Activated naive CD8-positive, alpha-beta T cell treated with anti-CD3 and anti-CD28 coated beads for 36 hours (primary cell): ENCODE measurements at regions not wholly inside any gene's neighbourhood (a gene's known extent, or its start where the extent isn't known, plus 50 kb on each side); places are given as distances from the start of the nearest gene placed in this dataset.

Experiments
- DNase-seq: peaks from one replicate; pipeline ENCODE4 v3.0.0; 2021
- H3K27ac Mint-ChIP-seq: one replicate; pipeline ENCODE4 v1.8.0; 2022; ENCODE audit warnings: mild to moderate bottlenecking, moderate library complexity, mixed read lengths
- H3K27me3 Mint-ChIP-seq: one replicate; pipeline ENCODE4 v1.8.0; 2022; ENCODE audit warnings: mild to moderate bottlenecking, mixed read lengths
- H3K36me3 Mint-ChIP-seq: one replicate; pipeline ENCODE4 v1.8.0; 2021; ENCODE audit warnings: mild to moderate bottlenecking, mixed read lengths
- H3K4me1 Mint-ChIP-seq: one replicate; pipeline ENCODE4 v1.8.0; 2021; ENCODE audit warnings: mixed read lengths
- H3K4me3 Mint-ChIP-seq: one replicate; pipeline ENCODE4 v1.8.0; 2022; ENCODE audit warnings: mild to moderate bottlenecking, moderate library complexity, mixed read lengths
- H3K9me3 Mint-ChIP-seq: one replicate; pipeline ENCODE4 v1.8.0; 2022; ENCODE audit warnings: mixed read lengths

DNA sequence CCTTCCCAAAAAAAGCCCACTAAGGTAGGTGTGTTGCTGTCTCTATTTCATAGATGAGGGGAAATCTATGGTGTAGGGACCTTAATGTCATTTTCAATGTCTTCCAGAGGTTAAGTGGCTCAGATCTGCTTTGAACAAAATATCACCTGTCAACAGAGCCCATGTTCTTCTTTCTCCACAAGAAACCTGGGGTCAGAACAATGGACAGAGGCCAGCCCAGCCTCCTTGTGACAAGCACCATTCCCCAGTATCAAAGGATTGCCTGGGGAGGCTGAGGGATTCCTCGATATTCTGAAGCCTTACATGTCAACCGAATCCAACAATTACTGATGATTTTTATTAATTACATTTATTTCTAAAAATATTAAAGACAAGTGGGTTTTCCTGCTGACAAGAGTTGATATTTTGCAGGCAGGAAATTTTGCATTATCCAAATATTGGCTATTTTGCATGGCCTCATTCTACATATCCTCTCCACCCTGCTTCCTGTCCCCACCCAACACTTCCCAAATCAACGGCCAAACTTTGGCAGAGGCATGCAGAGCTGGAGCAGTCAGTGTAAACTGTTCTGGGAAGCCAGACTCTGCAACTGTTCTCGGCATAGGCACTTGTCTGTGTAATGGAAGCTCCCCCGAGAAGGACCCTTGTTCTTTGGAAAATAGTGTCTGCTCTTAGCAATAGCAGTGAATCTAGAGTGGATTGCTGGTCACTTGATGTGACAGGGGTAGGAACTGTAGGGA is 281.5 kb downstream of the HS3ST3A1 start:
- H3K4me3 Mint-ChIP-seq = no peak overlapping the region
- H3K27me3 Mint-ChIP-seq = peaks cover 13% of the 10 kb centered on the region
- H3K9me3 Mint-ChIP-seq = no peaks in the 10 kb centered on the region
- no peak overlapping the region for H3K27ac Mint-ChIP-seq
- no peaks in the 10 kb centered on the region for H3K36me3 Mint-ChIP-seq
- no peak for DNase-seq
- H3K4me1 Mint-ChIP-seq = no peaks in the 10 kb centered on the region

DNA sequence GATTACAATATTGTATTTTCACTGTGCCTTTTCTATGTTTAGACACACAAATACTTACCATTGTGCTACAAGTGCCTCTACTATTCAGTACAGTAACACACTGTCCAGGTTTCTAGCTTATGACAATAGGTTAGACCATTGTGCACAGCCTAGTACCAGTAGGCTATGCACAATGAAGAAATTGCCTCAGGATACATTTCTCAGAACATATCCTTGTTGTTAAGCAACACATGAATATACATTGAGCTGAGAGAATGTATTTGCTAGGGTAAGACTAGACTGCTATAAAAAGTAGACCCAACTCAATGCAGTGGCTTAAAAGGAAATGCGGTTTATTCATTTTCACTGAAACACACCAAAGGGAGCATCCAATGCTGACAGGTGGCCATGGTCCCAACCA is 285.1 kb downstream of the HS3ST3A1 start:
- H3K4me1 Mint-ChIP-seq = no peaks in the 10 kb centered on the region
- no peak overlapping the region for H3K27ac Mint-ChIP-seq
- H3K9me3 Mint-ChIP-seq = no peaks in the 10 kb centered on the region
- H3K27me3 Mint-ChIP-seq = peaks cover 7% of the 10 kb centered on the region
- no peak for DNase-seq
- no peak overlapping the region for H3K4me3 Mint-ChIP-seq
- H3K36me3 Mint-ChIP-seq = no peaks in the 10 kb centered on the region

DNA sequence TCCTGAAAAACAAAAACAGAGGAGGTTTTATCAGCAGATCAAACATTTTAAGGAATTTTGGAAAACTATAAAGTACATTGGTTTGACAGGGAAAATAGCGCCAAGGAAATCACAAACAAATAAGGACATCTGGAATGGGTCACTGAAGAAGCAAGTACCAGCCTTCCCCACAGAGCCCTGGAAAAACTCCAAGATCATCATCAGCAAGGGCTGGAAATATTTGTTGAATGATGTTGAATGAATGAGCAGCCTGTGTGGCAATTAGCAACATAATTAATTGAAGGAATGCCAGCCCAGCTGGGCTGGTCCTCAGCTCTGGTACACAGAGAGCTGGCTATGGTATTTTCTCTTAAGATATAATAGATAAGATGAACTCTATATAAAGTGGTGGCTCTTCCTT is 290.4 kb downstream of the HS3ST3A1 start:
- Mint-ChIP-seq H3K36me3 (no peaks in the 10 kb centered on the region), H3K9me3 (peaks cover 4% of the 10 kb centered on the region), H3K4me1 (no peaks in the 10 kb centered on the region), H3K27ac (no peak overlapping the region), H3K27me3 (peaks cover 4% of the 10 kb centered on the region), H3K4me3 (no peak overlapping the region)
- DNase-seq = no peak

DNA sequence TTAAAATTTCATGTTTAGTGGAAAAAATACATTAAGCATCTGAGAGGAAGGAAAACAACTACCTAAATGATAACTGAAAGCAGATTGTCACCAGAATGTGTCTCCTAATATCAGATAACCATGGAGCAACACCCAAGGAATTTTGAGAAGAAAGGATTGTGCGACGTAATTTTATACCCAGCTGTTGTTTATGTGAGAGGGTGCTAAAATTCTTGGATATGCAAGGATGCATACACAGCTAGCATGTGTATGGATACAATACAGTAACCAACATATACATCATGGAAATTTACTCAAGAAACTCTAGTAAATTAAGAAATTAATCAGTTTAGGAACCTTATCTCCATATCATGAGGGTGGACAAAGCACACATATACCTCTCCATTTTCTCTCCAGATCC is 290.9 kb downstream of the HS3ST3A1 start:
- Mint-ChIP-seq H3K4me1 (no peaks in the 10 kb centered on the region), H3K36me3 (no peaks in the 10 kb centered on the region), H3K27me3 (peaks cover 4% of the 10 kb centered on the region), H3K27ac (no peak overlapping the region), H3K9me3 (peaks cover 4% of the 10 kb centered on the region), H3K4me3 (no peak overlapping the region)
- DNase-seq = no peak

DNA sequence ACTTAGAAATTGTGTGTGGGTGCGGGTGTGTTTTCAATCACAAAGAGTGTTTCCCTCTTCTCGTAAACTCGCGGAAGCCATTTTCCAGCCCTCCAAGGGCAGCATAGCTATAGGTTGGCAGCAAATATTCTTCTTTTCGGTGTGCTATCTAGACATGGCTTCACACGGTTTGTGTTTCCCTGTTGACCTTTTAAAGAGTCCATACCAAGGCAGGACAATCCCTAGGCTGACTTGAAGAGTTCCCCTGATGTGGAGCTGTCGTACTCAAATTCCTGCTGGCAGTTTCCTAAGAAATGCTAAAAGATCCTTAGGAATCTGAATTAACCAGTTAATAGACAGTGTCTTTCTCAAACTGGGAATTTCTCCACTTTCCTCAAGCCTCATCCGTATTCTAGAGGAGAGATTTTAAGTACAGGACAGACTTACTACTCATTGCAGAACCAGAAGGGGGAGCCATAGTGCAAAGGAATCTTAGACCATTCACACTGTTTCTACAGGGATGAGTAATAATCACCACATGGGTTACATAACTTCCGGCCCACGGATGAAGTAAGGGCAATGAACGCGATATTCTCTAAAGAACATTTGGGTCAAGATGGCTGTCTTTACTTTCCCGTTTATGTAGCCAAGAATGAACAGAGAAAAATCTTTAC is 288.6 kb upstream of the ELAC2 start:
- H3K4me3 Mint-ChIP-seq = no peak overlapping the region
- H3K4me1 Mint-ChIP-seq = no peaks in the 10 kb centered on the region
- H3K9me3 Mint-ChIP-seq = peaks cover 4% of the 10 kb centered on the region
- no peak overlapping the region for H3K27ac Mint-ChIP-seq
- DNase-seq = peak; percentile 3
- no peaks in the 10 kb centered on the region for H3K36me3 Mint-ChIP-seq
- no peaks in the 10 kb centered on the region for H3K27me3 Mint-ChIP-seq

DNA sequence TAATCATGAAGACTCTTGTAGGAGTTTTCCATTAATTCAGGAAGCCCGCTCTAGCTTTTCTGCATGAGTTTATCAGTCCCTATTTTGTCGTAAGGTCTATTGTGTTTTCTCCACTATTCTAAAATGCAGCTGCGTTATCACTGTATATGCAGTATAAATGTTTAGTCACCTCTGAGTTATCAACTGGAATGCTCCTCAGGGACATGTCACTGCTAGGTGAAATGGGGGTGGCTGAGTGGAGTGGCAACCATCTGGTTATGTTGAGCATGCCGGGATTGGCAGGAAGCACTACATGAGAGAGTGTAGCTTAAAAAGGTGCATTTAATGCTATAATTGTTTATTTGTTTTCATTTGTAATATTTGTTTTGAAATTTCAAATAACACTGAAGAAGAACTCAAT is 285.2 kb upstream of the ELAC2 start:
- Mint-ChIP-seq H3K4me1 (no peaks in the 10 kb centered on the region), H3K9me3 (no peaks in the 10 kb centered on the region), H3K27me3 (no peaks in the 10 kb centered on the region), H3K36me3 (no peaks in the 10 kb centered on the region), H3K27ac (no peak overlapping the region), H3K4me3 (no peak overlapping the region)
- no peak for DNase-seq

DNA sequence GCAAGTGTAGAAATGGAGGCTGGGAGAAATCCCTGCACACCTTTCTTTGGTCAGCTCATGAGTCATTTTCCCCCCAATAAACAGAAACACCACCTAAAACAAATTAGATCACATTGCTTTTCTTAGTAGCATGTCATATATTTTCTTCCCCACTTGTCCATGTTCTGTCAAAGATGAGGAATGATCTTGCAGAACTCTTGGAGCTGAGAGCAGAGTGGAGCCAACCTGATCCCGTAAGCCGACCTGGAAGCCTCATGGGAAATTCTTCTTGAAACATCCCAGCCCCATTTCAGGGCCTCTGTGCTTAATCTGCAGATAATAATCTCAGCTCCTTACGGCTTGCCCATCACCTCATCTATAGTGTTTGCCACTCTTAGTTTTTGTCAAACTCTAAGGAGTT is 284.6 kb upstream of the ELAC2 start:
- H3K4me3 Mint-ChIP-seq = no peak overlapping the region
- no peaks in the 10 kb centered on the region for H3K36me3 Mint-ChIP-seq
- no peaks in the 10 kb centered on the region for H3K9me3 Mint-ChIP-seq
- no peak overlapping the region for H3K27ac Mint-ChIP-seq
- no peak for DNase-seq
- H3K27me3 Mint-ChIP-seq = no peaks in the 10 kb centered on the region
- H3K4me1 Mint-ChIP-seq = no peaks in the 10 kb centered on the region

DNA sequence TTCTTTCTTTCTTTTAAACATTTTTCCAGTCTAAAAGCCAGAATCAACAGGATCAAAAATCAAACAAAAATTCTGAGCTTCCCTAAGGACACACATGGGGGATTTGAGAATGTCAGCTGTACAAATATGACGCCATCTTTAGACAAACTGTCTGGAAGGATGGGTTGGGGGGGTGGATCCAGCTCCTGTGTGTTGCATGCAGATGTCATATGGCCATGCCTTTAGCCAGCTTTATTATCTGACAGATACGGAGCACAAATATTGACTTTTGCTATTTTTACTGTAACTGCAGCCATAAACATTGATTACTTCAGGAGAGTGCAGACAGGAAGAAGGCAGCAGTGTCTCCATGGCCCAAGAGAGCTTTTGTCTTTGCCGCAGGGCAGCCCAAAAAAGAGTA is 279.4 kb upstream of the ELAC2 start:
- H3K27ac Mint-ChIP-seq = no peak overlapping the region
- no peak overlapping the region for H3K4me3 Mint-ChIP-seq
- H3K9me3 Mint-ChIP-seq = no peaks in the 10 kb centered on the region
- DNase-seq = no peak
- H3K36me3 Mint-ChIP-seq = no peaks in the 10 kb centered on the region
- no peaks in the 10 kb centered on the region for H3K4me1 Mint-ChIP-seq
- H3K27me3 Mint-ChIP-seq = no peaks in the 10 kb centered on the region

DNA sequence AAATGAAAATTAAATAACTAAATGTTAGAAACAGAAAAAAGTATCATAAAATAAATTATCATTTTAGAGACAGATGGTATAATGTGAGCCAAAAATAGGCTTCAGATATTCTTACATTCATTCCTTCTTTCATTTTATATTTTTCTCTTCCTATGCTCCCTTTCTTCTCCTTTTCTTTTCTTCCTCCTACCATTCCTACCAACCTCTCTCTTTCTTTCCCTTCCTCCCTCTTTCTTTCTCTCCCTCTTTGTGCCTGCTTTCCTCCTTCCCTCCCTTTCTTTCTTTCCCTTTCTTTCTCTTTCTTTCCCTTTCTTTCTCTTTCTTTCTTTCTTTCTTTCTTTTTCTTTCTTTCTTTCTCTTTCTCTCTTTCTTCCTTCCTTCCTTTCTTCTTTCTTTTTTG is 275.6 kb upstream of the ELAC2 start:
- no peak for DNase-seq
- H3K4me1 Mint-ChIP-seq = no peaks in the 10 kb centered on the region
- no peak overlapping the region for H3K27ac Mint-ChIP-seq
- H3K4me3 Mint-ChIP-seq = no peak overlapping the region
- no peaks in the 10 kb centered on the region for H3K27me3 Mint-ChIP-seq
- H3K9me3 Mint-ChIP-seq = no peaks in the 10 kb centered on the region
- H3K36me3 Mint-ChIP-seq = no peaks in the 10 kb centered on the region

DNA sequence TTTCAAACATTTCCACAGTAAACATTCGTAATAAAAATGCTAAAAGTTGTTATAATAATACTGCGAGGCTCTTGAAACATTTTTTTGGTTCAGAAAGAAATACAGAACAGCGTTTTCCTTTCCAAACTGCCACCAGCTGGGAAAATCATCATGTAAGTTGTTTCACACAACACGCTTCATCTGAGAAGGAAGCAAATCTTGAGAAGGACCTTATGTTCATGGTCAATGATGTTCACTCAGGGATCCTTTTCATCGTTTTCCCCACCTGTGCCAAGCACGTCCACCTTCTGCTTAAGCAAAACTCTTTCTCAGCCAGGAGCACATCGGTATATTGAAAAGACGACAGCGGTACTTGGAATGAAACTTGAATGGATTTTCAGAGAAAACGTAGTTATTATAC is 274.5 kb upstream of the ELAC2 start:
- Mint-ChIP-seq H3K36me3 (no peaks in the 10 kb centered on the region), H3K4me1 (no peaks in the 10 kb centered on the region), H3K27ac (no peak overlapping the region), H3K9me3 (no peaks in the 10 kb centered on the region), H3K27me3 (no peaks in the 10 kb centered on the region), H3K4me3 (no peak overlapping the region)
- DNase-seq = no peak

DNA sequence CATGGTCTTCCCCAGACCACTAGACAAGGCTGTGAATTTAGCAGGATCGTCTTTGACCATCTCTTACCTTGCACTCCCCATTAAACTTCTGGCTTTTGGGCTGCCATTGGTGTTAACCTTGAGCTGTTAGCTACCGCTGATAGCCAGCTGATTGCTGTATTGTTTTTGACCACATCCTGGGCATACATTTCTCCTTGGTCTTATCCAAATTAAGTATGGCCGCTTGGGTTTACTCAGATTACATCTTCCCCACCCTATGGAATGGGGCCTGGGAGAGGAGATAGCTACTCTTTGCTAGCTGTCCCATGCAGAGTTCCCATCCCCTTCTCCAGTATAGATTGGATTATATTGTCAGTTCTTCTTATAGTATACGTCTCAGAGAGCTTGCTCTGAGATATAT is 270.4 kb upstream of the ELAC2 start:
- no peak overlapping the region for H3K4me3 Mint-ChIP-seq
- no peak overlapping the region for H3K27ac Mint-ChIP-seq
- no peaks in the 10 kb centered on the region for H3K27me3 Mint-ChIP-seq
- DNase-seq = no peak
- no peaks in the 10 kb centered on the region for H3K4me1 Mint-ChIP-seq
- no peaks in the 10 kb centered on the region for H3K36me3 Mint-ChIP-seq
- no peaks in the 10 kb centered on the region for H3K9me3 Mint-ChIP-seq

DNA sequence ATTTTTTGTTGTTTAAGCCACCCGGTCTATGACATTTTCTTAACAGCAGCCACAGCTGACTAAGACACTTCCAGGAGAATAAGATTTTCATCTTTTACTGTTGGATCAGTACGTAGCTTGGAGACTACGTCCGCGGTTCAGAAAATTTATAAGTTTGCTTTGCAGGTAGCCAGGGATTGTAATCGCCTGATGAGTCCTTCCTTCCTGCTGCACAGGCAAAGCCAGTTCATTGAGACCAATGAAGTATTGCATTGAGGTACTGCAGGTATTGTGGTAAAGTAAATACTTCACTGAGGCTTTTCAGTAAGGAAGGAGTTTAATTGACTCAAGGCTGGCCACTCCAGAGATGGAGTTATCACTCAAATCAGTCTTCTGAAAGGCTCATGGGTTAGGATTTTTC is 269.4 kb upstream of the ELAC2 start:
- Mint-ChIP-seq H3K4me3 (no peak overlapping the region), H3K4me1 (no peaks in the 10 kb centered on the region), H3K27me3 (no peaks in the 10 kb centered on the region), H3K27ac (no peak overlapping the region), H3K9me3 (no peaks in the 10 kb centered on the region), H3K36me3 (no peaks in the 10 kb centered on the region)
- DNase-seq = no peak

DNA sequence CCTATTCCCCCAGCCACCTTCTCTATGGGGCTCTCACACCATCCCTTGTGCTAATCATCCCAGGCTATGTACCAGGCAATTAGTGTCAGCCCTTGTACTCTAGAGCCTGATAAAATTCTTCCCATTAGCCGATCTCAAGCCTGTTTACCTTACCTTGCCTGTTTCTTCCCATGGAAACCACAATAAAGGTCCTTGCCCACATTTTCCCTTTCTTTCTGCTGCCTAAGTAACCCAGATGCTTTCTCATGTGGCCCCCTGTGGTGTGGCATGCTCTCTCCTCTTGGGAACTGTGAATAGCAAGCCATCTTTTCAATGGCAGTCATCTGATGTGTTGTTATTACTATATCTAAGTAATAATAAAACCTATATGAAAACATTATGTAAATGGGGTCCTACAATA is 265.8 kb upstream of the ELAC2 start:
- Mint-ChIP-seq H3K4me1 (no peaks in the 10 kb centered on the region), H3K36me3 (no peaks in the 10 kb centered on the region), H3K27me3 (no peaks in the 10 kb centered on the region)

DNA sequence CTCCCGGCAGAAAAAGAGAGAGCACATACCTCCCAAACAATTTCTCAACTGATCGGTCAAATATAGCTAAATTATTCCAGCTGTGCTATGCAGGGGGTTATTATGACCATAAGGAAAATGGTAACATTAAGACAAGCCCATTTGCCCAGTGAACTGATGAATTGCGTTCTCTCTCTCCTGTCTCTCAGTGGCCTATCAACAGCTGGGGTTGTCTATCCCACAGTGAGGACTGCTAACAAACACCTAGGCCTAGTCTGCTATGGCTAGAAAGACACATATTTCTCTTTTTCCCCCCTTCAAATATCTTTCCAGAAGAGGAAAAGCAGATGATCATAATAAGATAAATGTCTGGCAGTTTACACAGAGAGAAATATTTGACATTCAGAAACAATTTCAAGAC is 263.8 kb upstream of the ELAC2 start:
- Mint-ChIP-seq H3K27ac (no peak overlapping the region), H3K9me3 (no peaks in the 10 kb centered on the region)
- DNase-seq = no peak

More for the DNA sequence above, 265.8 kb upstream of the ELAC2 start:
- Mint-ChIP-seq H3K4me3 (no peak overlapping the region), H3K27ac (no peak overlapping the region), H3K9me3 (no peaks in the 10 kb centered on the region)
- no peak for DNase-seq

DNA sequence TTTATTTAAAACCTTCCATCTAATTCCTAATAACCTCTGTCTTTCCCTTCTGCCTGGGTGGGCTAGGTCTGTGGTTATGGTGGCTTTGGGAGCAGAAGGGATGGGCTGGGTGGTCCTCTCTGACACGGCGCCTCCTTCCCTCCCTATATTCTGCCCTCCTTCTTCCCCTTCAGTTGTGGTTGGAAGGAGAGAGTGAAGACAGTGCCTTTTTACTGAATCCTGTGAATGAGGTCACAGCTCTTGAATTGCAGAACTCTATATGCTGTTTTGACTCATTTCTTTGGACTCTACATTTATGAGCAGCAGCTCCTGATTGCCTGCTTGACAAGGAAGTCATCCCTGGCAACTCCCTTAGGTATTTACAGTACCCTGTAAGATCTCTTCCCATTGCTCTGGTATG is 256.0 kb upstream of the ELAC2 start:
- H3K4me1 Mint-ChIP-seq = no peaks in the 10 kb centered on the region
- no peak overlapping the region for H3K27ac Mint-ChIP-seq
- no peaks in the 10 kb centered on the region for H3K36me3 Mint-ChIP-seq
- peaks cover 9% of the 10 kb centered on the region for H3K27me3 Mint-ChIP-seq
- H3K4me3 Mint-ChIP-seq = no peak overlapping the region
- DNase-seq = no peak
- H3K9me3 Mint-ChIP-seq = no peaks in the 10 kb centered on the region

More for the DNA sequence above, 263.8 kb upstream of the ELAC2 start:
- H3K36me3 Mint-ChIP-seq = no peaks in the 10 kb centered on the region
- no peak overlapping the region for H3K4me3 Mint-ChIP-seq
- no peaks in the 10 kb centered on the region for H3K4me1 Mint-ChIP-seq
- peaks cover 4% of the 10 kb centered on the region for H3K27me3 Mint-ChIP-seq

DNA sequence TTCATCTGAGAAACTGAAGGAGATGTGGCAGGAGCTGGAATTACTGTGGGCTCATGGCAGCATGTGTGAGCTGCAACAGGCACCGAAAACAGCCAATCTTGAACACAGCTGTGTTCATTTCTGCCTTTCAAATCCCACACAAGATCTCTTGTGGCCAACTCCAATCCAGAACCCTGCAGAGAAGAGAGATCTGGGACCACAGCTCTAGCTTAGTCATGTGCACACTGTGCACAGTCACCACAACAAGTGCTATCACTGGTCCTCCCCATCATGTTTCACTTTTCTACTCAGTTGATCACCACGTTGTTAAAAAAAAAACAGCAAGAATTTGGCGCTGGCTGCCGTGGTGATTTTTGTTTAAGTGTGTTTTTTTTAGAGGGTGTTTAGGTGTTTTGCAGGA is 254.5 kb upstream of the ELAC2 start:
- Mint-ChIP-seq H3K27ac (no peak overlapping the region), H3K9me3 (no peaks in the 10 kb centered on the region), H3K4me3 (no peak overlapping the region), H3K27me3 (peaks cover 5% of the 10 kb centered on the region), H3K36me3 (no peaks in the 10 kb centered on the region), H3K4me1 (no peaks in the 10 kb centered on the region)
- DNase-seq = no peak
